ENCODE measurements at regions not wholly inside any gene's neighbourhood (a gene's known extent, or its start where the extent isn't known, plus 50 kb on each side); places are given as distances from the start of the nearest gene placed in this dataset.

- no peaks in the 10 kb centered on the region for H3K9me3 ChIP-seq (ENCODE audit: control insufficient read depth, insufficient read depth, low read depth, low read length)
- H3K4me3 ChIP-seq (replicated peaks in 1 of 4; ENCODE audit: control extremely low read depth in 1 of 4, insufficient read depth in 1 of 4, low read depth in 3 of 4, low read length in 4 of 4), result no peak overlapping the region
- H3K27ac ChIP-seq (ENCODE audit: insufficient read depth, low read length), result no peak overlapping the region
- H3K27me3 ChIP-seq (ENCODE audit: control insufficient read depth, insufficient read depth, low read length), result no peaks in the 10 kb centered on the region
- no peak overlapping the region for H2AFZ ChIP-seq (ENCODE audit: low read length)
- no peak for TF ChIP-seq EZH2 (IDR thresholded peaks at IDR 0.05; ENCODE audit: low read length, missing control alignments)
- H4K20me1 ChIP-seq (ENCODE audit: control insufficient read depth, extremely low read depth, insufficient read depth, low read length), result no peaks in the 10 kb centered on the region
- H3K9ac ChIP-seq (ENCODE audit: insufficient read depth, low read length), result no peak overlapping the region
- no peak for DNase-seq (ENCODE audit: low read depth in 2 of 2)
- no peaks in the 10 kb centered on the region for H3K36me3 ChIP-seq (ENCODE audit: control insufficient read depth, insufficient read depth, low read length)
- H3K4me2 ChIP-seq (ENCODE audit: extremely low read depth, insufficient read depth, low read length), result no peak overlapping the region
- peaks cover 13% of the 10 kb centered on the region for H3K4me1 ChIP-seq (ENCODE audit: control insufficient read depth, extremely low read depth, insufficient read depth, low read length)
- no peaks in the 10 kb centered on the region for H3K79me2 ChIP-seq (ENCODE audit: control insufficient read depth, insufficient read depth, low read length)
Observed at GRCh38 chr6:22883061-22883717, 313.8 kb downstream of the HDGFL1 start.

GRCh38 chr6:22884456-22884855, 315.1 kb downstream of the HDGFL1 start:
- Histone ChIP-seq H3K4me3 (replicated peaks in 1 of 4; ENCODE audit: control extremely low read depth in 1 of 4, insufficient read depth in 1 of 4, low read depth in 3 of 4, low read length in 4 of 4) (no peak overlapping the region), H3K79me2 (ENCODE audit: control insufficient read depth, insufficient read depth, low read length) (no peaks in the 10 kb centered on the region), H2AFZ (ENCODE audit: low read length) (no peak overlapping the region), H3K27me3 (ENCODE audit: control insufficient read depth, insufficient read depth, low read length) (no peaks in the 10 kb centered on the region), H3K9me3 (ENCODE audit: control insufficient read depth, insufficient read depth, low read depth, low read length) (no peaks in the 10 kb centered on the region), H3K36me3 (ENCODE audit: control insufficient read depth, insufficient read depth, low read length) (no peaks in the 10 kb centered on the region), H4K20me1 (ENCODE audit: control insufficient read depth, extremely low read depth, insufficient read depth, low read length) (no peaks in the 10 kb centered on the region), H3K4me2 (ENCODE audit: extremely low read depth, insufficient read depth, low read length) (no peak overlapping the region), H3K9ac (ENCODE audit: insufficient read depth, low read length) (no peak overlapping the region), H3K4me1 (ENCODE audit: control insufficient read depth, extremely low read depth, insufficient read depth, low read length) (peaks cover 8% of the 10 kb centered on the region), H3K27ac (ENCODE audit: insufficient read depth, low read length) (no peak overlapping the region)
- TF ChIP-seq CTCF (conservative IDR thresholded peaks at IDR 0.05 in 1 of 2, IDR thresholded peaks at IDR 0.05 in 1 of 2; ENCODE audit: low read depth in 1 of 2, low read length in 2 of 2), result no peak
- no peak for TF ChIP-seq EZH2 (IDR thresholded peaks at IDR 0.05; ENCODE audit: low read length, missing control alignments)
- no peak for DNase-seq (ENCODE audit: low read depth in 2 of 2)

GRCh38 chr6:22886650-22887581, 317.6 kb downstream of the HDGFL1 start:
- Histone ChIP-seq H3K4me1 (ENCODE audit: control insufficient read depth, extremely low read depth, insufficient read depth, low read length) (peaks cover 3% of the 10 kb centered on the region), H3K27me3 (ENCODE audit: control insufficient read depth, insufficient read depth, low read length) (no peaks in the 10 kb centered on the region), H3K79me2 (ENCODE audit: control insufficient read depth, insufficient read depth, low read length) (no peaks in the 10 kb centered on the region), H4K20me1 (ENCODE audit: control insufficient read depth, extremely low read depth, insufficient read depth, low read length) (no peaks in the 10 kb centered on the region), H3K4me2 (ENCODE audit: extremely low read depth, insufficient read depth, low read length) (no peak overlapping the region), H3K36me3 (ENCODE audit: control insufficient read depth, insufficient read depth, low read length) (no peaks in the 10 kb centered on the region), H2AFZ (ENCODE audit: low read length) (no peak overlapping the region), H3K9me3 (ENCODE audit: control insufficient read depth, insufficient read depth, low read depth, low read length) (no peaks in the 10 kb centered on the region), H3K9ac (ENCODE audit: insufficient read depth, low read length) (no peak overlapping the region), H3K4me3 (replicated peaks in 1 of 4; ENCODE audit: control extremely low read depth in 1 of 4, insufficient read depth in 1 of 4, low read depth in 3 of 4, low read length in 4 of 4) (no peak overlapping the region), H3K27ac (ENCODE audit: insufficient read depth, low read length) (no peak overlapping the region)
- DNase-seq (ENCODE audit: low read depth in 2 of 2), result peak in 1 of 2 donors; percentile 96
- TF ChIP-seq CTCF (conservative IDR thresholded peaks at IDR 0.05 in 1 of 2, IDR thresholded peaks at IDR 0.05 in 1 of 2; ENCODE audit: low read depth in 1 of 2, low read length in 2 of 2) (no peak), EZH2 (IDR thresholded peaks at IDR 0.05; ENCODE audit: low read length, missing control alignments) (no peak)
